Small intestine (tissue), 7 donors: ENCODE measurements at regions not wholly inside any gene's neighbourhood (a gene's known extent, or its start where the extent isn't known, plus 50 kb on each side); places are given as distances from the start of the nearest gene placed in this dataset.
"Not testable (repeated sequence)": the region's sequence is repeated elsewhere in the genome, so short reads cannot be mapped to it uniquely, and the experiment has no call there.

Experiments
- DNase-seq, 2 donors: peaks; one replicate each; pipeline versions ENCODE4 v3.0.0 to v3.0.0-alpha.2; 2013
- FAIRE-seq: peaks from 2 replicates; lab custom pipeline; 2012; peaks lifted over from hg19 to GRCh38; lab: Jason Lieb, UNC
- H3K27ac ChIP-seq, 3 donors: one replicate each; pipeline ENCODE4 v1.5.1; 2013; ENCODE audit warnings: low read length in 2 of 3, mild to moderate bottlenecking in 2 of 3, control low read depth in 1 of 3, inconsistent platforms in 1 of 3, low read depth in 1 of 3, moderate library complexity in 1 of 3
- H3K27me3 ChIP-seq, 3 donors: one replicate each; pipeline ENCODE4 v1.6.1; 2013; ENCODE audit warnings: low read length in 3 of 3, inconsistent platforms in 1 of 3; ENCODE audit not compliant: control insufficient read depth in 3 of 3, insufficient read depth in 3 of 3
- H3K36me3 ChIP-seq, 3 donors: one replicate each; pipeline ENCODE4 v1.6.1; 2013; ENCODE audit warnings: low read length in 3 of 3, inconsistent platforms in 1 of 3, low read depth in 1 of 3, mild to moderate bottlenecking in 1 of 3, moderate library complexity in 1 of 3; ENCODE audit not compliant: control insufficient read depth in 3 of 3, insufficient read depth in 2 of 3
- H3K4me1 ChIP-seq, 3 donors: one replicate each; pipeline ENCODE4 v1.6.1; 2013; ENCODE audit warnings: low read length in 2 of 3, inconsistent platforms in 1 of 3, low read depth in 1 of 3, mild to moderate bottlenecking in 1 of 3, moderate library complexity in 1 of 3; ENCODE audit not compliant: control insufficient read depth in 3 of 3, insufficient read depth in 2 of 3
- H3K4me3 ChIP-seq, 3 donors: one replicate each; pipeline ENCODE4 v1.5.1; 2013; ENCODE audit warnings: low read length in 3 of 3, control low read depth in 1 of 3, inconsistent platforms in 1 of 3, low read depth in 1 of 3, mild to moderate bottlenecking in 1 of 3, moderate library complexity in 1 of 3
- H3K9me3 ChIP-seq, 2 donors: one replicate each; pipeline ENCODE4 v1.6.1; 2013; ENCODE audit warnings: low read depth in 1 of 2, low read length in 1 of 2; ENCODE audit not compliant: control insufficient read depth in 2 of 2, insufficient read depth in 1 of 2
- WGBS, 3 donors: extraction: QIAGEN DNeasy Blood & Tissue Kit; methylation state at CpG; one replicate each; pipeline ENCODE4 v1.1.7; 2013; 5-methylcytosine and 5-hydroxymethylcytosine counted together
- donor health status: healthy with polysubstance abuse.
- donor health status: control.
- donor health status: control.
- donor health status: Bipolar disorder and iron deficiency.
- donor health status: healthy.

GRCh38 chr2:66249089-66249488 lies 185.8 kb upstream of the MEIS1 start:
- FAIRE-seq, H3K27me3 ChIP-seq, H3K9me3 ChIP-seq, H3K27ac ChIP-seq, H3K4me3 ChIP-seq, H3K4me1 ChIP-seq, DNase-seq, H3K36me3 ChIP-seq: not testable (repeated sequence)
- 60 to 76% (median 72%) methylated on average over 5 of the region's 7 CpGs for WGBS, 3 donors

- not testable (repeated sequence) for H3K27me3 ChIP-seq, H3K36me3 ChIP-seq, H3K9me3 ChIP-seq, H3K4me1 ChIP-seq, H3K4me3 ChIP-seq, H3K27ac ChIP-seq, FAIRE-seq, DNase-seq
- WGBS, 3 donors = 85 to 98% (median 93%) methylated on average over 5 of the region's 5 CpGs
Measured at GRCh38 chr2:66243809-66244208, 191.1 kb upstream of the MEIS1 start.

- not testable (repeated sequence) for H3K9me3 ChIP-seq, H3K36me3 ChIP-seq, DNase-seq, H3K4me3 ChIP-seq, H3K4me1 ChIP-seq, H3K27me3 ChIP-seq, FAIRE-seq, H3K27ac ChIP-seq
- 60 to 77% (median 67%) methylated on average over 1 of the region's 1 CpG for WGBS, 3 donors
Measured at GRCh38 chr2:66242888-66243287, 192.0 kb upstream of the MEIS1 start.

- FAIRE-seq (no peak), DNase-seq (no peak)
- H3K27me3 ChIP-seq = no peaks in the 10 kb centered on the region
- H3K36me3 ChIP-seq = no peaks in the 10 kb centered on the region
- H3K4me1 ChIP-seq = peaks cover 0 to 3% (median 0%) of the 10 kb centered on the region in 3 donors
- 90 to 94% (median 92%) methylated on average over 1 of the region's 1 CpG for WGBS, 3 donors
- H3K9me3 ChIP-seq = no peaks in the 10 kb centered on the region
- no peak overlapping the region for H3K27ac ChIP-seq
- no peak overlapping the region for H3K4me3 ChIP-seq
Measured at GRCh38 chr2:66242099-66242789, 192.7 kb upstream of the MEIS1 start.

GRCh38 chr2:66240286-66240685 lies 194.6 kb upstream of the MEIS1 start:
- H3K4me3 ChIP-seq = no peak overlapping the region

GRCh38 chr2:66239655-66240054 lies 195.3 kb upstream of the MEIS1 start:
- WGBS, 3 donors = 60 to 81% (median 75%) methylated on average over 7 of the region's 7 CpGs
- no peak for DNase-seq
- H3K9me3 ChIP-seq = peaks cover 0 to 1% of the 10 kb centered on the region in 2 donors
- H3K36me3 ChIP-seq = no peaks in the 10 kb centered on the region
- no peak overlapping the region for H3K27ac ChIP-seq
- FAIRE-seq = no peak
- no peaks in the 10 kb centered on the region for H3K27me3 ChIP-seq
- no peak overlapping the region for H3K4me3 ChIP-seq
- H3K4me1 ChIP-seq = peaks cover 0 to 8% (median 0%) of the 10 kb centered on the region in 3 donors

More at GRCh38 chr2:66240286-66240685, 194.6 kb upstream of the MEIS1 start:
- 46 to 60% (median 55%) methylated on average over 3 of the region's 3 CpGs for WGBS, 3 donors
- H3K27ac ChIP-seq = no peak overlapping the region
- no peak for FAIRE-seq
- no peaks in the 10 kb centered on the region for H3K27me3 ChIP-seq
- H3K36me3 ChIP-seq = no peaks in the 10 kb centered on the region
- no peak for DNase-seq
- H3K9me3 ChIP-seq = no peaks in the 10 kb centered on the region
- H3K4me1 ChIP-seq = peaks cover 0 to 4% (median 0%) of the 10 kb centered on the region in 3 donors

GRCh38 chr2:66237803-66238379 lies 197.0 kb upstream of the MEIS1 start:
- H3K27me3 ChIP-seq = no peaks in the 10 kb centered on the region
- 79 to 87% (median 86%) methylated on average over 6 of the region's 6 CpGs for WGBS, 3 donors
- peaks cover 0 to 8% (median 0%) of the 10 kb centered on the region in 3 donors for H3K4me1 ChIP-seq
- peaks cover 0 to 4% of the 10 kb centered on the region in 2 donors for H3K9me3 ChIP-seq
- H3K27ac ChIP-seq = no peak overlapping the region
- no peak overlapping the region for H3K4me3 ChIP-seq
- H3K36me3 ChIP-seq = no peaks in the 10 kb centered on the region
- no peak for DNase-seq
- FAIRE-seq = no peak

- FAIRE-seq (no peak), DNase-seq (no peak)
- Histone ChIP-seq H3K36me3 (no peaks in the 10 kb centered on the region), H3K27me3 (no peaks in the 10 kb centered on the region), H3K9me3 (peaks cover 0 to 4% of the 10 kb centered on the region in 2 donors), H3K4me1 (peaks cover 0 to 8% (median 0%) of the 10 kb centered on the region in 3 donors), H3K27ac (no peak overlapping the region), H3K4me3 (no peak overlapping the region)
- 84 to 90% (median 84%) methylated on average over 18 of the region's 18 CpGs for WGBS, 3 donors
Measured at GRCh38 chr2:66236816-66237802, 197.8 kb upstream of the MEIS1 start.
